Left forelimb (tissue), 1 donor: ENCODE measurements at regions not wholly inside any gene's neighbourhood (a gene's known extent, or its start where the extent isn't known, plus 50 kb on each side); places are given as distances from the start of the nearest gene placed in this dataset.
"Not testable (repeated sequence)": the region's sequence is repeated elsewhere in the genome, so short reads cannot be mapped to it uniquely, and the experiment has no call there.

Source experiments
- DNase-seq: peaks from one replicate; pipeline ENCODE4 v3.0.0-alpha.2; 2018; ENCODE audit warnings: low spot score

DNA sequence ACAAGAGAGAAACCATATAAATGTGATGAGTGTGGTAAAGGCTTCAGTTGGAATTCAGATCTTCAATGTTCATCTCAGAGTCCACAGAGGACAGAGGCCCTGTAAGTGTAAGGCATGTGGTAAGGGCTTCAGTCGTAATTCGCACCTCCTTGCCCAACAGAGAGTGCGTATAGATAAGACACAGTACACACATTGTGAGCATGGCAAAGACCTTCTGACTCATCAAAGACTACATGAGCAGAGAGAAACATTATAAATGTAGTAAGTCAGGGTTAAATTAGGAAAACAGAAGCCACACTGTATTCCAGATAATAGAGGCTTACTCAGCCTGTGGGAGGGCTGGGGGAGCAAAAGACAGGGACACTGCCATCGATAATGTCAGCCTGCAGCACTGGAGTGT, 98.1 kb upstream of the GPR39 start:
- not testable (repeated sequence) for DNase-seq

DNA sequence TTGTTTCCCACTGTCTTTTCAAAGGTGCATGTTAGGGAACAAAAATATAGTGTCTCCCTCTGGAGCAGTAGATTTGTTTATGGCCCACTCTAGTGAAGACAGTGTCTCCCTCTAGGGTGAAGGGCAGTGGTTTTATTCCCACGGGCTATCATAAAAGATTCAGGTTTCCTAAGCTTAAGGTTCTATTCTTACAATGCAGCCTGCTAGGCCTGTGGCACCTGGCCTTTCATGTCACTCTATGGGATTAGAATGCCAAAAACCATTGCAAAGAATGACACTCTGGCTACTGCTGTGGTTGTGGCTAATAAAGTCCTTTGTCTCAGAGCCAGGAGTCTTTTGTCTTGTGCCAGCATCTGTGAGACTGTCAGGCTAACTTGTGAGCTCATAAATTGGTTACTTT, 92.6 kb upstream of the GPR39 start:
- DNase-seq, result not testable (repeated sequence)

DNA sequence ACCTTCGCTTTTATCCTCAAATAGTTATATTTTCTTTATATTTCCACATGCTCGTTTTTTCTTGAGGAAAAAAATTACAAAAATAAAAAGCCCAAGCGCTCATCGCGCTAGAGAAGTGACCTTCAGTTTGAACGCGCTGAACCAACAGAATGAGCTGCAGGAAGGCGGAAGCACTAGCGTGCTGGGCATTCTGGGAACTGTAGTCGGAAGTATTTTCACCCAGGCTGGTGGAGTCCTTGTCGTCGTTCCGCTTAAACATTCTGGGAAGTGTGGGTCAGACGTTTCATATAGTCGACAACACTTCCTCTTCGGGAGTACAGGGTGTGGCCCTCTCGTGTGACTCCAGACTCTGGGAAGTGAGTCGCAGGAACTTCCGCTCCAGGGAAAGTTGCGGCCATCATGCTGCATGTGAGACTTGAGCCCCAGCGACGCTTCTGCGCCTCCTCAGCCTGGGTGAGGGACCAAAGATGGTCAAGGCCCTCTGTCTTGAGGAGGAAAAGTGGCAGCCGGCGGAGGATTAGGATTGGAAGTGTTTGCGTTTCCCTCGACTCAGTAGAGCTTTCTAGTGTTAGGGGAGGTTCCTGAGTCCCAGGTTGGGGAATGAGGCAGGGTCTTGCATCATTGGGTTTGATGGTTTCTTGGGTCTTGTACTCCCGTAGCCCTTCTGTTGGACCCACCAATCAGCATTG, 84.1 kb upstream of the GPR39 start:
- not testable (repeated sequence) for DNase-seq

DNA sequence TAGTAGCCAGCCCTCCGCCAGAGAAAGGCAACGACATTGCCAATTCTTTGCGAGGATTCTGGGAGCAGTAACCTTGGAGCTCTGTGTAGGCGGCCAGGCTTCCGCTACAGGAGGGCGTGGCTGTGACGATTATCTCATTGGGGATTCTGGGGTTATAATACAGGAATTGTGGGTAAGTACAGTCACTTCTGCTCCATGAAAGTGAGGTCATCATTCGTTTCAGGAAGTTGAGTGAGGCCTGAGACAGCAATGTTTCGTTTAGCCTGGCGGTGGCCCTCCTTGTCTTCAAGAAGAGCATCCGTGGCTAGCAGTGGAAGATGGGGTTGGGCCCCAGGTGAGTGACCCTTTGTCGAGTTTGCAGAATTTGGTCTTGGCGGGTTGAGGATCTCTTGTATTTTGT, 79.5 kb upstream of the GPR39 start:
- DNase-seq, result not testable (repeated sequence)

DNA sequence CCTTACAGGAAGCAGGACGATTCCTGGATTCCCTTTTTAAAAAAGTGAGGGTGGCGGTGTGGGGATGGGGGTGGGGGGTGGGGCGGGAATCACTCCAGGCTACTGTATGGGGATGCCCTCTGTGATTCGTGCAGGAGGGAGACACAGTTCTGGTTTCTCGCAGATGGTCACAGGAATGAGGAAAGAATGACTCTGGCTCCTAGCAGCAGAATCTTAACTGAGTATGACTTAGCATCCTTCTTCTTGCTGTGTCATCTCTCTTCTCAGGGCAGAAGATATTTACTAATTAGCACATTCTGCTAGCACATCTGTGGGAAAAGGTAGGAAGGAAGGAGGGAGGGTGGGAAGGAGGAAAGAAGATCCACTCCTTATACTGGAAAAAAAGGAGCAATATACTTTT, 78.8 kb upstream of the GPR39 start:
- DNase-seq, result not testable (repeated sequence)

DNA sequence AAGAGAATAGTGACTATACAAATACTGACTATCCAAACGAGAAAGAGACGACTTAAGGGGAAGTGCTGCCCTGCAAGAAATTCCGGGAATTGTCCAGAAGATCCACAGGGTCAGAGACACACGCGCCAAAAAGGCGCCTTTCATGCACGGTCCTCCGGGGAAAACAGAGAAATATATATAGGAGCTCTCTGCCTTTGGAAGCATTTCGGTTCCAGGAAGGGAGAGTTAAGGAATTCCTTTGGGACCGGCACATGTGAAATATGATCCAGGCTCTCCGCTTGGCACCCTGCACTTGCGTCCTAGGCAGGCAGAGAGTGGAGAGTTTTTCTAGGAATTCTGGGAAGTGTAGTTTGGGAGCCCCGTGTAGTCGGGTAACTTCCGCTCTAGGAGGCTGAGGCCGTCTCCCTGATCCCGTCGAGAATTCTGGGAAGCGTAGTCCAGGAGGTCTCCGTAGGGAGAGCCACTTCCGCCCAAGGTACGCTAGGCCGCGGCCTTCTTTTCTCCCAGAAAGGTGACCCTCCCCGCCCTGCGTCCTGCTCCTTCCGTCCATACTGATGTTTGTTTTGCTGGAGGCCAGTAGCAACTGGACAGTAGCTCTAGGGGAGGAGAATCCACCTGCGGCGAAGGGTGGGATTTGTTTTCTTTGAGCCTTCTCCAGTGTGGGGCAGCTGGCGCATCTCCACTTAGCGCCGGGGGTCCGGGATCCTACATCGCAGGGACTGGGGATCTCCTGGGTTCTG, 69.4 kb upstream of the GPR39 start:
- DNase-seq, result peak; percentile 78

DNA sequence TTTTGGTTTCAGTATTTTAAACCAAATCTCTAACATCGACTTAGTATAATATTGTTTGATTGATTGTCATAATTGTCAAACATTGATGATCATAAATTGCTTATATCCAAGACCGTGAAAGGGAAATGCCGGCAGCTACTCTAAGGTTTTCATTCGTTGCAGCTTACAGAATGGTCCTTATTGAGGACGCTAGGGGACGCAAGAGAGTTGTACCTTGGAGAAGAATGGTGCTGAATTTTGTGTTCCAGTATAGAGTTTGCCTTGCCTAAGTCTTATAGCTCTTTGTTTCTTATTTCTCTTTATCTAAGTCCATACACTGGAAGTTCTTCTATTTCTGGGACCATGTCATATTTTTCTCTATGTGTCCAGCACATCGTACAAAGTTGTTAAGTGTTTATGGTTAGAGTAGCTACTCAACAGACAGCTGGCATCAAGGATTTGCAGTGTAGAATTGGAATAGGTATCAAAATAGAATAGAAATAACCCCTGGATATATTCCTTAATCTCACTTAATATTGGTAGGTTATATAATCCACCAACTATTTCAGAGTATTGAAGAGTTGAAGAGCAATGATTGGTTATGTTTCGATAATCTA, 67.4 kb upstream of the GPR39 start:
- not testable (repeated sequence) for DNase-seq

DNA sequence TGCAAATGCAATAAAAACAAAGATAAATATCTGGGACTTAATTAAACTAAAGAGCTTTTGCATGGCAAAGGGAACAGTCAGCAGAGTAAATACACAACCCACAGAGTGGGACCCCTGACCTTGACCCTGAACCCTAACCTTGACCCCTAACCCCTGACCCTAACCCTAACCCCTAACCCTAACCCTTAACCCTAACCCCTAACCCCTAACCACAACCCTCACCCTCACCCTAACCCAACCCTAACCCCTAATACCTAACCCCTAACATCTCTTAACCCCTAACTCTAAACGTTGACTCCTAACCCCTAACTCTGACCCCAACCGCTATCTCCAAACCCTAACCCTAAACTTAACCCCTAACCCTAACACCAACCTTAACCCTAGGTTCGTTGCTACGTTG, 64.9 kb upstream of the GPR39 start:
- not testable (repeated sequence) for DNase-seq

DNA sequence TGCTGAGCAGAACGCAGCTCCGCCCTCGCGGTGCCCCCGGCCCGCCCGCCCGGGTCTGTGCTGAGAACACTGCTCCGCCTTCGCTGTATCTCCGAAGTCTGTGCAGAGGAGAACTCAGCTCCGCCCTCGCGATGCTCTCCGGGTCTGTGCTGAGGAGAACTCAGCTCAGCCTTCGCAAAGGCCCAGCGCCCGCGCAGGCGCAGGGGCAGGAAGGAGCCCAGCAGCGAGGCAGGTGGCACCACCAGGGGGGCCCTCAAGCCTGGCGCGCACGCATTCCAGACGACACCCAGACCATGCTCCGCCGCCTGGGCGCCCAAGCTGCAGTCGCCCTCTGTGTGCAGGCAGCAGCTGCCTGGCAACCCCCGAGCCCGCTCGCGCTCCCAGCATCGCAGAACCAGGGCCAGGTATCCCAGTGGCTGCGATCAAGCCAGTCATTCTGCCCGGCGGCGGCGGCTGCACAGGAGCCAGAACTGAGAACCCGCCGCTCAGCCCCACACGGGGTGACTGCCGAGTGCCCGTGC, 64.1 kb upstream of the GPR39 start:
- DNase-seq, result peak; percentile 72

DNA sequence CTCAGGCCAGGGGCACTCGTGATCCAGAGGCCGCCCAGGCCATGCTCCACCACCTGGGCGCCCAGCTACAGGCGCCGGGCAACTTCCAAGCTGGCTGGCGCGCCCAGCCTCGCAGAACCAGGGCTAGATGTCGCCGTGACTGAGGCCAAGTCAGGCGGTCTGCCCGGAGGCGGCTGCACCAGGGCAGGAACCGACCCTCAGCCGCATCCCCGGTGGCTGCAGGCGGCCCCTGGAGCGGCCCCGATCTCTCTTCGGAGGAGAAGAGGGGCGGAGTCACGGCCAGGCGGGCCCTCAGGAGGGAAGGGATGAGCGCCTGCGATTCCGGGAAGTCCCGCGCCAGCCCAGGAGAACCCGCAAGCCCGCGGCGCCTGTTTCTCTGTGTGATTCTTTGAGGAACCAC, 63.2 kb upstream of the GPR39 start:
- DNase-seq, result not testable (repeated sequence)

DNA sequence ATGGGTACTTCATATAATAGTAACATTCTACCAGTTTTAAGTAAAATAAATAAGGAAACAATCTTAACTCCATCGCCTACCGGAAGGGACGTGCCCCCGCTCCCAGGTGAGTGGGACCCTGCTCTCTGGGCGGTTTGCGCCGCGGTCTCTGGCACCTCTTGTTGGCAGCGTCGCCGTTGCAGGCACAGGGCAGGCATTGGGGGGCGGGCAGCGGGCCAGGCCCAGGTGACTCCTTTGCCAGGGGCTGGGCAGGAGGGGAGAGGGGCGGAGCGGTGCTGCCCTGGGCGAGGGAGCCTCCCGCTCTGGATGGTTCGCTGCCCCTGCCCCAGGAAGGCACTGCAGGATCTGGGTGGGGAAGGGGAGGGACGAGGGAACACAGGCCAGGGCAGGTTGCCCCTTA, 55.6 kb upstream of the GPR39 start:
- not testable (repeated sequence) for DNase-seq

DNA sequence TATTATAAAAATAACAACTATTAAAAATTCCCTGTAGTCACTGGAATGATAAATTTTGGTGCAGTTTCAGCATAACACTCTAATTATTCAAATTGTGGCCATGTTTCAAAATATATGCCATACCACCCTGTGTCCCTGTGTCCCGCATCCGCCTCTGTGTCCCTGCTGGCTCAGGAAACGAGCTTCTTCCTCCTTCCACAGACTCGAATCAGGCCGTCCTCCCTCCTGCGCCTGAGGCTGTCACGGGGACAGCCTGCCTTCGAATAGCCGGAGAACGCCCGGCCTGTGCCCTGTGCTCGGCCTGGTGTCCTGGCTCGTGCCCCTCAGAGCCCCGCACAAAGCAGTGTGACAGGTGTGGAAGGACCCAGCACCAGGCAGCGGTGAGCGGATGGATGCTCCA, 55.1 kb upstream of the GPR39 start:
- DNase-seq, result not testable (repeated sequence)

DNA sequence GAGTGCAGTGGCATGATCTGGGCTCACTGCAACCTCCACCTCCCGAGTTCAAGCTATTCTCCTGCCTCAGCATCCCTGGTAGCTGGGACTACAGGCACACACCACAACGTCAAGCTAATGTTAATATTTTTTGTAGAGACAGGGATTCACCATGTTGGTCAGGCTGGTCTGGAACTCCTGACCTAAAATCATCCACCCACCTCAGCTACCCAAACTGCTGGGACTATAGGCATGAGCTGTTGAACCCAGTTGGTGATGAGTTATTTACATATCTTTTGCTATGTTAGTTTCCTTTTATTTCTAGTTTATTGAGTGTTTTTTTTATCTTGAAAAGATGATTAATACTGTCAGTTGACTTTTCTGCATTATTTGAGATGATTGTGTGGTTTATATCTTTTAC, 53.3 kb upstream of the GPR39 start:
- not testable (repeated sequence) for DNase-seq

DNA sequence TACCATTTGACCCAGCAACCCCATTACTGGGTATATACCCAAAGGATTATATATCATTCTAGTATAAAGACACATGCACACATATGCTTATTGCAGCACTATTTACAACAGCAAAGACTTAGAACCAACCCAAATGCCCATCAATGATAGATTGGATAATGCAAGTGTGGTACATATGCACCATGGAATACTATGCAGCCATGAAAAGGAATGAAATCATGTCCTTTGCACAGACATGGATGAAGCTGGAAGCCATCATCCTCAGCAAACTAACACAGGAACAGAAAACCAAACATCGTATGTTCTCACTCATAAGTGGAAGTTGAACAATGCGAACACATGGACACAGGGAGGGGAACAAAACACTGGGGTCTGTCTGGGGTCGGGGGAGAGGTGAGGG, 50.6 kb upstream of the GPR39 start:
- not testable (repeated sequence) for DNase-seq

DNA sequence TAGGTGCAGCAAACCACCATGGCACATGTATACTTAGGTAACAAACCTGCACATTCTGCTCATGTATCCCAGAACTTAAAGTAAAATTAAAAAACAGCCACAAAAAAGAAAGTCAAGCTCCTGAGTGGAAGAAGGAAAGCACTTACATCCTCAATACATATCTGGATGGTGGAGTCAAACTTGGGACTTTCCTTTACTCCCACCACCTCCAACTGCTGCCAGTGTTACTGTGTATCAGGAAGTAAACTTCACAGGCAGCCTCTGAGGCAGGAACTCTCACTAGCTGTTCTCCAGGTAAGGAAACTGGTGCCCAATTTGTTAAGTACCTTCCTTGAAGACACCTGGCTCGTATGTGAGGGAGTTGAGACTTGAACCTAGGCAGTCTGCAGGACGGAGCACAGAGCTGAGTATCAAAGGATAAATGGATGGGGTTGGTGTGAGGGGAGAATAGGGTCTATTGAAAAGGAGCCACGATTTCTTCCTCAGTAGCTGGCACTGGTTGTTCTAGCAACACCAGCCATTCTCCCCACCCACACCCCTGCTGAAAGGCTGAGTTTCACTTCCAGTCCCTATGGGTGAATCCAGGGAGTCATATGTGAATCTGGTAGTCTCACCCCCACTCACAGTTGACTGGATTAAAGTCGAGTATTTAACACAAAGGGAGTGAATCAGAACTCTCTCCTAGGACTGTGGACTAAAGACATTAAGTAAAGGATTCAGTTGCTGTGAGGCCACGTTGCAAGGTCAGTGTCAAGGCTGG, 50.0 kb upstream of the GPR39 start:
- no peak for DNase-seq
